GM19035 (cell line): ENCODE measurements at regions not wholly inside any gene's neighbourhood (a gene's known extent, or its start where the extent isn't known, plus 50 kb on each side); places are given as distances from the start of the nearest gene placed in this dataset.

Experiments used
- ATAC-seq: cut with Tn5 transposase; IDR thresholded peaks from one replicate; pipeline ENCODE4 v1.9.1; 2021; ENCODE audit not compliant: unreplicated experiment

GRCh38 chr12:77366616-77367015, 301.2 kb upstream of the E2F7 start:
- ATAC-seq = no peak

- no peak for ATAC-seq
These were observed 299.0 kb upstream of the E2F7 start for GRCh38 chr12:77364400-77364799.

GRCh38 chr12:77362509-77363210, 297.3 kb upstream of the E2F7 start:
- no peak for ATAC-seq

- ATAC-seq = no peak
These were observed 292.3 kb upstream of the E2F7 start for GRCh38 chr12:77357655-77358054.

- ATAC-seq = no peak
These were observed 289.5 kb upstream of the E2F7 start for GRCh38 chr12:77354766-77355362.

- no peak for ATAC-seq
These were observed 287.6 kb upstream of the E2F7 start for GRCh38 chr12:77352946-77353345.

GRCh38 chr12:77351860-77352259, 286.5 kb upstream of the E2F7 start:
- no peak for ATAC-seq

GRCh38 chr12:77349689-77350370, 284.5 kb upstream of the E2F7 start:
- ATAC-seq = no peak

- ATAC-seq = no peak
These were observed 281.6 kb upstream of the E2F7 start for GRCh38 chr12:77347017-77347416.

GRCh38 chr12:77345336-77345735, 280.0 kb upstream of the E2F7 start:
- ATAC-seq = no peak

- ATAC-seq = no peak
These were observed 279.3 kb upstream of the E2F7 start for GRCh38 chr12:77344651-77345050.

- no peak for ATAC-seq
These were observed 277.9 kb upstream of the E2F7 start for GRCh38 chr12:77343291-77343690.

GRCh38 chr12:77342253-77342652, 276.9 kb upstream of the E2F7 start:
- ATAC-seq = no peak

- ATAC-seq = no peak
These were observed 274.2 kb upstream of the E2F7 start for GRCh38 chr12:77339610-77340009.

GRCh38 chr12:77337362-77337761, 272.0 kb upstream of the E2F7 start:
- no peak for ATAC-seq

- ATAC-seq = no peak
These were observed 269.4 kb upstream of the E2F7 start for GRCh38 chr12:77334806-77335205.

- no peak for ATAC-seq
These were observed 263.0 kb upstream of the E2F7 start for GRCh38 chr12:77328326-77328725.

GRCh38 chr12:77325511-77326236, 260.3 kb upstream of the E2F7 start:
- ATAC-seq = no peak

- peak; percentile 96 for ATAC-seq
These were observed 259.5 kb upstream of the E2F7 start for GRCh38 chr12:77324763-77325468.

- peak; percentile 4 for ATAC-seq
These were observed 259.0 kb upstream of the E2F7 start for GRCh38 chr12:77324416-77324762.

- no peak for ATAC-seq
These were observed 258.5 kb upstream of the E2F7 start for GRCh38 chr12:77323788-77324415.
